ENCODE measurements at regions not wholly inside any gene's neighbourhood (a gene's known extent, or its start where the extent isn't known, plus 50 kb on each side); places are given as distances from the start of the nearest gene placed in this dataset.

GRCh38 chr14:86604561-86604960, 1074.6 kb downstream of the FLRT2 start:
- DNase-seq (ENCODE audit: low read depth, low spot score) (no peak), FAIRE-seq (no peak)
- POLR2A ChIA-PET = no interaction called here
- no TSS peak for BruUV-seq (replicated peaks)
- Histone ChIP-seq H3K27me3 (ENCODE audit: control insufficient read depth in 2 of 2, insufficient read depth in 2 of 2, low read length in 2 of 2) (no peaks in the 10 kb centered on the region), H3K4me2 (ENCODE audit: insufficient read depth, low read length) (no peak overlapping the region), H3K9me1 (replicated peaks; ENCODE audit: control insufficient read depth, extremely low read depth, insufficient read depth, low read length) (no peaks in the 10 kb centered on the region), H4K20me1 (replicated peaks; ENCODE audit: control insufficient read depth, extremely low read depth, insufficient read depth, low read length) (no peaks in the 10 kb centered on the region), H3K36me3 (ENCODE audit: control insufficient read depth in 2 of 2, extremely low read depth in 1 of 2, insufficient read depth in 2 of 2, low read length in 2 of 2) (no peaks in the 10 kb centered on the region), H3K4me1 (ENCODE audit: control insufficient read depth, extremely low read depth, insufficient read depth, low read length) (no peaks in the 10 kb centered on the region), H3K27ac (ENCODE audit: insufficient read depth, low read depth, low read length) (no peak overlapping the region), H3K9ac (replicated peaks; ENCODE audit: extremely low read depth, insufficient read depth, low read length) (no peak overlapping the region), H3K79me2 (ENCODE audit: control insufficient read depth, insufficient read depth, low read length) (no peaks in the 10 kb centered on the region), H2AFZ (ENCODE audit: low read depth, low read length) (no peak overlapping the region), H3K4me3 (replicated peaks in 1 of 3; ENCODE audit: insufficient read depth in 1 of 3, low read depth in 1 of 3, low read length in 3 of 3) (no peak overlapping the region), H3K9me3 (replicated peaks; ENCODE audit: control insufficient read depth, insufficient read depth, low read length) (peaks cover 2% of the 10 kb centered on the region)
- intact Hi-C loops (cut with micrococcal nuclease) (no loop called here), dilution Hi-C loops (cut with MboI; ENCODE audit: extremely low pct_ligation_motif_present, low sequenced_read_pairs) (no loop called here)
- TF ChIP-seq JUN (IDR thresholded peaks at IDR 0.05; ENCODE audit: borderline replicate concordance, insufficient read depth, insufficient read length, low read depth) = no peak
- TF ChIP-seq POLR2A (IDR thresholded peaks at IDR 0.05; ENCODE audit: low read depth, low read length) = no peak
- no peak for TF ChIP-seq EZH2 (IDR thresholded peaks at IDR 0.05; ENCODE audit: borderline replicate concordance, low read depth, low read length, severe bottlenecking)
- TF ChIP-seq, protein P1, sequence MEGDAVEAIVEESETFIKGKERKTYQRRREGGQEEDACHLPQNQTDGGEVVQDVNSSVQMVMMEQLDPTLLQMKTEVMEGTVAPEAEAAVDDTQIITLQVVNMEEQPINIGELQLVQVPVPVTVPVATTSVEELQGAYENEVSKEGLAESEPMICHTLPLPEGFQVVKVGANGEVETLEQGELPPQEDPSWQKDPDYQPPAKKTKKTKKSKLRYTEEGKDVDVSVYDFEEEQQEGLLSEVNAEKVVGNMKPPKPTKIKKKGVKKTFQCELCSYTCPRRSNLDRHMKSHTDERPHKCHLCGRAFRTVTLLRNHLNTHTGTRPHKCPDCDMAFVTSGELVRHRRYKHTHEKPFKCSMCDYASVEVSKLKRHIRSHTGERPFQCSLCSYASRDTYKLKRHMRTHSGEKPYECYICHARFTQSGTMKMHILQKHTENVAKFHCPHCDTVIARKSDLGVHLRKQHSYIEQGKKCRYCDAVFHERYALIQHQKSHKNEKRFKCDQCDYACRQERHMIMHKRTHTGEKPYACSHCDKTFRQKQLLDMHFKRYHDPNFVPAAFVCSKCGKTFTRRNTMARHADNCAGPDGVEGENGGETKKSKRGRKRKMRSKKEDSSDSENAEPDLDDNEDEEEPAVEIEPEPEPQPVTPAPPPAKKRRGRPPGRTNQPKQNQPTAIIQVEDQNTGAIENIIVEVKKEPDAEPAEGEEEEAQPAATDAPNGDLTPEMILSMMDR (IDR thresholded peaks at IDR 0.05; ENCODE audit: extremely low read depth in 1 of 2, insufficient read depth in 1 of 2, low read depth in 1 of 2, low read length in 2 of 2) = no peak
- no peak for TF ChIP-seq FOS (IDR thresholded peaks at IDR 0.05; ENCODE audit: borderline replicate concordance, insufficient read depth, low read length)
- CTCF ChIA-PET = no interaction called here

- Histone ChIP-seq H3K4me2 (ENCODE audit: insufficient read depth, low read length) (no peak overlapping the region), H3K4me3 (replicated peaks in 1 of 3; ENCODE audit: insufficient read depth in 1 of 3, low read depth in 1 of 3, low read length in 3 of 3) (no peak overlapping the region), H3K9me3 (replicated peaks; ENCODE audit: control insufficient read depth, insufficient read depth, low read length) (peaks cover 4% of the 10 kb centered on the region), H3K79me2 (ENCODE audit: control insufficient read depth, insufficient read depth, low read length) (no peaks in the 10 kb centered on the region), H3K27me3 (ENCODE audit: control insufficient read depth in 2 of 2, insufficient read depth in 2 of 2, low read length in 2 of 2) (no peaks in the 10 kb centered on the region), H3K27ac (ENCODE audit: insufficient read depth, low read depth, low read length) (no peak overlapping the region), H4K20me1 (replicated peaks; ENCODE audit: control insufficient read depth, extremely low read depth, insufficient read depth, low read length) (no peaks in the 10 kb centered on the region), H3K9me1 (replicated peaks; ENCODE audit: control insufficient read depth, extremely low read depth, insufficient read depth, low read length) (no peaks in the 10 kb centered on the region), H3K9ac (replicated peaks; ENCODE audit: extremely low read depth, insufficient read depth, low read length) (no peak overlapping the region), H3K36me3 (ENCODE audit: control insufficient read depth in 2 of 2, extremely low read depth in 1 of 2, insufficient read depth in 2 of 2, low read length in 2 of 2) (no peaks in the 10 kb centered on the region), H2AFZ (ENCODE audit: low read depth, low read length) (no peak overlapping the region), H3K4me1 (ENCODE audit: control insufficient read depth, extremely low read depth, insufficient read depth, low read length) (no peaks in the 10 kb centered on the region)
- FAIRE-seq = no peak
- intact Hi-C loops (cut with micrococcal nuclease) = no loop called here
- ChIA-PET CTCF (no interaction called here), POLR2A (no interaction called here)
- TF ChIP-seq POLR2AphosphoS5 (IDR thresholded peaks at IDR 0.05; ENCODE audit: insufficient read depth, low read depth, low read length) = no peak
- no peak for TF ChIP-seq POLR2A (IDR thresholded peaks at IDR 0.05; ENCODE audit: low read depth, low read length)
- TF ChIP-seq GATA2 (IDR thresholded peaks at IDR 0.05; ENCODE audit: insufficient read depth, insufficient read length, low read depth, low read length) = no peak
- TF ChIP-seq JUN (IDR thresholded peaks at IDR 0.05; ENCODE audit: borderline replicate concordance, insufficient read depth, insufficient read length, low read depth) = no peak
- no peak for TF ChIP-seq EZH2 (IDR thresholded peaks at IDR 0.05; ENCODE audit: borderline replicate concordance, low read depth, low read length, severe bottlenecking)
- no peak for TF ChIP-seq MYC (IDR thresholded peaks at IDR 0.05; ENCODE audit: low read depth, low read length)
- no peak for TF ChIP-seq FOS (IDR thresholded peaks at IDR 0.05; ENCODE audit: borderline replicate concordance, insufficient read depth, low read length)
- TF ChIP-seq, protein P1 (IDR thresholded peaks at IDR 0.05; ENCODE audit: extremely low read depth in 1 of 2, insufficient read depth in 1 of 2, low read depth in 1 of 2, low read length in 2 of 2) = no peak
- TF ChIP-seq, protein P2, sequence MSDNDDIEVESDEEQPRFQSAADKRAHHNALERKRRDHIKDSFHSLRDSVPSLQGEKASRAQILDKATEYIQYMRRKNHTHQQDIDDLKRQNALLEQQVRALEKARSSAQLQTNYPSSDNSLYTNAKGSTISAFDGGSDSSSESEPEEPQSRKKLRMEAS (IDR thresholded peaks at IDR 0.05; ENCODE audit: insufficient read depth, insufficient read length) = no peak
- no peak for DNase-seq (ENCODE audit: low read depth, low spot score)
- BruUV-seq (replicated peaks) = no TSS peak
- dilution Hi-C loops (cut with MboI; ENCODE audit: extremely low pct_ligation_motif_present, low sequenced_read_pairs) = no loop called here
Observed at GRCh38 chr14:86602263-86602662, 1072.3 kb downstream of the FLRT2 start.
